ENCODE measurements at regions not wholly inside any gene's neighbourhood (a gene's known extent, or its start where the extent isn't known, plus 50 kb on each side); places are given as distances from the start of the nearest gene placed in this dataset.

DNA sequence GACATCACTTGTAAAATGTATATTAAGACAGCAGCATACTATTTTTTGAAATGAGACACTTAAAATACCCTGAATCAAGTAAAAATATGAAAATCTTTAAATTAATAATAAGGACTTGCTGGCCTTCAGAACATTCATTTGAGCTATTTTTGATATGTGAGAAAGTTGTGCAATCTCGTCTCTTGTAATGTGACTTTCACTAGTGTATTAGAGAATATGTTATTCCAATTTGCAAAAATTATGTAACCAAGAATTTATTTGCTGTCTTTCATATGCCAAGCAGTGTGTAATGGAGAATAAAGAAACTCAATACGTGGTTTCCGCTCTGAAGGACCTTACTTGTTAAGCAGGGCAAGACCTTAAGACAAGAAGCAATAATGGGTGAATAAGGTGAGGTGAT lies 375.0 kb upstream of the RUNX1 start:
- DNase-seq (ENCODE audit: low spot score in 2 of 2) (no peak), FAIRE-seq (no peak)

GRCh38 chr21:35423709-35424108 lies 374.6 kb upstream of the RUNX1 start:
- DNase-seq (ENCODE audit: low spot score in 2 of 2) (no peak), FAIRE-seq (no peak)

DNA sequence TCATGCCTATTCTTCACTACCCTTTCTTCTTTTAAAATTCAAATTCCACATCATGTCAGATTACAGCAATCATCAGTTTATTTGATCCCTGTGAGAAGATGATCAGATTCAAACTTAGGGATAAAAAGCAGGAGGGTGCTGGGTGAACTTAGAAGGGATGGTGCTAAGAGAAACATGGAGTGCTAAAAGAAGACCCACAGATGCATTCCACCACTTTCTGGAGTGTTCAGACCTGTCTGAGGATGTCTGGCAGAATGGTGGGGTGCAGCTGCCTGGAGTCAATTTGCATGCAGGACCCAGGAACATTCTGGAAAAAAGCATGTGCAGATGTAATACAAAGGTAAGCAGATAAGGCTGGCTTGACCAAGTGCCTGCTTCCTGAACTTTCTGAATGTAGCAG lies 372.9 kb upstream of the RUNX1 start:
- no peak for FAIRE-seq
- DNase-seq (ENCODE audit: low spot score in 2 of 2): no peak

DNA sequence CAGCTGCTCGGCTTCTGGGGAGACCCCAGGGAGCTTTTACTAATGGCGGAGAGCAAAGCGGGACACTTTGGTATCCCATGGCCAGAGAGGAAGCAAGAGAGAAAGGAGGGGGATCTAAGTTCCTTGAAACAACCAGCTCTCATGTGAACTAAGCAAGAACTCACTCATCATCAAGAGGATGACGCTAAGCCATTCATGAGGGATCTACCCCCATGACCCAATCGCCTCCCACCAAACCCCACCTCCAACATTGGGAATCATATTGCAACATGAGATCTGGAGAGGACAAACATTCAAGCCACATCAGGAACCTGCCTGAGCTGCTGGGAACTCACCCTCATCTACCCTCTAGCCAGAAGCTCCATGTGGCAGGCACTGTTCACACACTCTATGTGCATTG lies 372.1 kb upstream of the RUNX1 start:
- FAIRE-seq: no peak

DNA sequence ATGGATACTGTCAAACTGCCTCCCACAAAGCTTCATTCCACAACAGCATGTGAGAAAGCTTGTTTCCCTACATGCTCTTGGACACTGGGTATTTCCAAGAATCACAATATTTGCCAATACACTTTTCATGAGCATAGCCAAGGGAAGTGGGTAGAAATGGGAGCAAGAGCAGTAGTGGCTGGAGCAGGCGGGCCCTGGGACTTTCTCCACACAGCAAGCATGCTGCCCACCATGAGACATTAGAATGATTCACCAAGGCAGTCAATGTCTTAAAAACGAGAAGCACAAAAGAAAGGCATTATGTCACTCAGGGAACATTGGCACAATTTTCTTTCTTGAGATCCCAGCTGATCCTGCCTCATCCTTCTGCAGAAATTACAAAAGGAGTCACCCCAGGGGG lies 371.6 kb upstream of the RUNX1 start:
- FAIRE-seq (no peak), DNase-seq (ENCODE audit: low spot score in 2 of 2) (no peak)

More for the DNA sequence above, 372.1 kb upstream of the RUNX1 start:
- no peak for DNase-seq (ENCODE audit: low spot score in 2 of 2)

DNA sequence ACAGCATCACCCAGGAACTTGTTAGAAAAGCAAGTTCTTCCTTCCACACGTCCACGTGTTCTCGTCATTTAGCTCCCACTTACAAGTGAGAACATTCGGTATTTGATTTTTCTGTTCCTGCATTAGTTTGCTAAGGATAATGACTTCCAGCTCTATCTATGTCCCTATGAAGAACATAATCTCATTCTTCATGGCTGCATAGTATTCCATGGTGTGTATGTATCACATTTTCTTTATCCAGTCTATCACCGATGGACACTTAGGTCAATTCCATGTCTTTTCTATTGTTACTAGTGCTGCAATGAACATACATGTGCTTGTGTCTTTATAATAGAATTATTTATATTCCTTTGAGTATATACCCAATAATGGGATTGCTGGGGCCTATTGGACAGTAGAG lies 368.7 kb upstream of the RUNX1 start:
- FAIRE-seq: no peak
- no peak for DNase-seq (ENCODE audit: low spot score in 2 of 2)

- no peak for FAIRE-seq
- no peak for DNase-seq (ENCODE audit: low spot score in 2 of 2)
These were observed 367.9 kb upstream of the RUNX1 start for GRCh38 chr21:35416866-35417489.

GRCh38 chr21:35414507-35415139 lies 365.5 kb upstream of the RUNX1 start:
- DNase-seq (ENCODE audit: low spot score in 2 of 2) (no peak), FAIRE-seq (no peak)

DNA sequence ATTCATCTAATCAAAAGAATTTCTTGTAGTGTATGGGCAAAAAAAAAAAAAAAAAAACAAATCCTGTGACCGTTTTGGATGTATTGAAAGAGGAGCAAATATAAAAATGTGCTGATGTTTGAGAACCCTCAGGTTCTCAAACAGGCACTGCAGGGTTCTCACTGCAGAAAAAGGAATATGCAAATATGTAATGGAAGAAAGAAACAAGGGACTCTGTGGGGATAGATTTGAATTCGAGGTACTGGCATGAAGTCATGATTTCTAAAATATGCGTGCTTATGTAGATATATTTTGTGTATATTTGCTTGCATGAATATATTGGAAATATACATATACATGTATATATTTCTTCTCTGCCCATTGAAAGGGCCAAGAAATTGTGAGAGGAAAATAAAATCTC lies 365.0 kb upstream of the RUNX1 start:
- DNase-seq (ENCODE audit: low spot score in 2 of 2): no peak
- FAIRE-seq: no peak

DNA sequence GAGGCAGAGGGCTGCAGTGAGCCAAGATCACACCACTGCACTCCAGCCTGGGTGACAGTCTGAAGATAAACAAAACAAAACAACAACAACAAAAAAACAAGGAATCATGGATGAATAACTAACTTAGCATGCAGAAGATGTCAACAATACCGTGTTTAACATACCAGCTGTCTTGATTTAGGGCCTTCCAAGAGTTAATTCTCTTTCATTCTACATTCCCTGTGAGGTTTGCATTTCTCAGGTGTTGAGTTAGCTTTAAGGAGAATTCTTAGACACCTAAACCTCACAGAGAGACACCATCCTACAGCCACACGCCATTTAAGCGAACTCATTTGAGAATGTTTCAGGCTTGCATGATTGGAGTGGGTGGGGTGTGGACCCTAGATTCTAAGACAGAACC lies 363.1 kb upstream of the RUNX1 start:
- FAIRE-seq (no peak), DNase-seq (ENCODE audit: low spot score in 2 of 2) (no peak)

DNA sequence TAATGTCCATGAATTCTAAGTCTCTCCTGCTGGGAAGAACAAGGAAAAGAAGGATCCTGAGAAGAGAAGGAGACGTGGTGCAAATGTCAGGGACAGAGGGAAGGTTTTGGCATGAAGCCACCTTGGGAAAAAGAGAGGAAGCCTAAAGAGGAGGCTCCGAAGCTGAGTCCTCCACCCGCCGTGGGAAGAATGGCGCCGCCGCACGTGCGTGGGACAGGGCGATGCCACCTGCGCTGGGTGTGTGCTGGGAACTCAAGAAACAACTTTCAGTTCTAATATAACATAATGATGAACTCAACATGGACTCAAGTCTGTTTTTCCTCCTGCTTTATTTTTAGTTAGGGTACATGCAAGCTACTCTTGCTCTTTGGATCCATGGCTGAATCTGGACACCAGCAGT lies 362.3 kb upstream of the RUNX1 start:
- no peak for DNase-seq (ENCODE audit: low spot score in 2 of 2)
- FAIRE-seq: no peak

GRCh38 chr21:35410656-35411055 lies 361.6 kb upstream of the RUNX1 start:
- FAIRE-seq (peak; percentile 90), DNase-seq (ENCODE audit: low spot score in 2 of 2) (no peak)

DNA sequence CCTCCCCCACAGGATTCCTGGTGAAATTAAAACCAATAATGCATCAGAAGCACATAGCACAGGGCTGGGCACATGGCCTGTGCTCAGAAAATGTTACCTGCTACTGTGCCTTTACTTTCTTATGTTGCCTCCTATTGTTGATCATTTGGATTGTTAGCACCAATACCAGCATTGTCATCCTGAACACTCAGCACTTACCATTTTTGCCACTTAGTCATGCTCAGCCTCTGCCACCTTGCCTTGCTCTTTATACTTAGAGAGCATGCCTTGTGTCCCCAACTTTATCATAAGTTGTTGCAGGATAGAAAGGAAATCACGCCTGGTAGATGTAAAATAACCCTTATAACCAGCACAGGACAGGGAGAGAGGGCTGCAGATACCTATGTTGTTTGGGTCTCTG lies 361.0 kb upstream of the RUNX1 start:
- no peak for DNase-seq (ENCODE audit: low spot score in 2 of 2)
- no peak for FAIRE-seq

GRCh38 chr21:35408401-35408800 lies 359.3 kb upstream of the RUNX1 start:
- DNase-seq (ENCODE audit: low spot score in 2 of 2): no peak
- FAIRE-seq: no peak

DNA sequence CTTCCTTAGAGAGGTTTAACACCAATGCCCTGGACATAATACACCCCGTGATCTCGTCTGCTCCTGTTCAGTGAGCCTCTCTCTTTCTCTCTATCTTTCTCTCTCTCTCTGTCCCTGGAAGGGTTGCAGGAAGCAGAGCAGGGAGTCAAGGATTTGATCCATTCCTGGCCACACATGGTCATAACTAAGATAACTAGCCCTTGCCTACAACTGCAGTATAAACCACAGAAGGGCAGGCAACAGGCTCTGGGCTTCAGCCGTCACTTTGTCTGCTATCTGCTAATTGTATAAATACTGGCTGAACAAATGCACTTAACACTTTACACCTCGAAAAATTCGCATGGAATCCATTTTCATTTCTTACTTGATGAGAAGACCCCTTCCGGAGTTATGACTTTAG lies 357.5 kb upstream of the RUNX1 start:
- DNase-seq (ENCODE audit: low spot score in 2 of 2) (no peak), FAIRE-seq (no peak)

DNA sequence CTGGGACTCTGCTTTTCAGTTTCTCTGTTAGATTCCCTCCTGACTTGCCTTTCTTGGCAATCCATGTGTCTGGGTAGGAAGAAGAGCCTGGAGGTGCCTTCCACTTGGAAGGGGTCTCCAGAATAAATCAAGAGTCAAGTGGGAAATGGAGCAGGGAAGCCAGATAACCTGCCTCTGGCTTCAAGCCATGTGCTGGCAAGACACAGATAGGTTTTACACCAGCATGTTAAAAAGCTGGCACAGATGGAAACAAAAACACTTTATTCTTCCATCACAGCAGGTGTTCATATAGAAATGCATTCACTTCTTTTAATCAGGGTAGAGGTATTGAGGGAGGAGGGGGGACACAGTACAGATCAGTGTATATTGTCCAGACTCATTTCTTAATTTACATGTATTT lies 356.9 kb upstream of the RUNX1 start:
- no peak for DNase-seq (ENCODE audit: low spot score in 2 of 2)
- no peak for FAIRE-seq

- DNase-seq (ENCODE audit: low spot score in 2 of 2) (no peak), FAIRE-seq (no peak)
These were observed 355.1 kb upstream of the RUNX1 start for GRCh38 chr21:35404247-35404646.

DNA sequence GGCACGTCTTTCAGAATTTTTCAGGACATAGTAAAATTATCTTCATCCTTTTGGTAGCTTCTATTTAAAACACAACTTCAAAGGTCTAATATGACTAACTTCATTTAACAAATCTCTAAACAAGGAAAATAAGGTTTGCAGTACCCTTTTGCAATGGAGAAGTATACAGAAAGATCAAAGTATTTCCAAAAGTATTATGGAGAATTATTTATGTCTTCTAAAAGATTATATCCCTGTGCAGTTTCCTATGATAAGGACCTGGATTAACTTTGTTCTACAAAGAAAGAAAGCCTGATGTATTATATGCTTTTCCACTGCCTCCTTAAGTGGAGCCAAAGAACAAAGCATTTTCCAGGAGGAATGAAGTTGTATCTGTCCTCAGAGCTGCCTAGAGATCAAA lies 353.0 kb upstream of the RUNX1 start:
- FAIRE-seq (no peak), DNase-seq (ENCODE audit: low spot score in 2 of 2) (no peak)

- FAIRE-seq (no peak), DNase-seq (ENCODE audit: low spot score in 2 of 2) (no peak)
These were observed 352.4 kb upstream of the RUNX1 start for GRCh38 chr21:35401476-35401875.

DNA sequence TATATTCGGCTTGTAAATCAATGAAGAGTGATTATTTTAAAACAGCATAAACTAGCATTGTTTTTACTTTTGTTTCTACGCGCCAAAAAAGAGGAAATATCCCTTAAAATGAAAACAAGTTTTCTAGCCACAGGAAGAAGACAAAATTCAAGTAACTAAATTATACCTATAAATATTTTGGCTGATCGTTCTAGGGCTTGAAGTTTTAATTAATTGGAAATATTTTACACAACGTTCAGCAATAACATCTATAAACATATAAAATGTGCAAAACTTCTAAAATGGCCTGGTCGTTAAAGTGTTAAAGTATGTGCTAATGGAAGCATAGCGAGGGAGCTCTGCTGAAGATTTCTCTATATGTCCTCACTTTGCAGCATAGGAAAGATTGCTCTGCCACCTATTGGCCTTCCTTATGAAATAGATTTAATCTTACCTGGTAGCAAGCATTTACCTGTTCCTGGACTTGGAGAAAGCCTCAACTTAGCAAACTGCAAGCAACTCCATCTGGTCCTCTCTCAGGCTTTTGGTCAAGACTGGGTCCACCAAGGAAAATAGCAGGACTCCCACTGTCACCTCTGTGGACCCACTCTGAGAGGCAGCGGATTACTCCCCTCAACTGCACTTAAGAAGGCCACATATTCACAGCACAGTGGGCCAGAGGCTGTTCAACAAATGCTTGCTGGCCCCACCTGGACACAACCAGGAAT lies 351.3 kb upstream of the RUNX1 start:
- FAIRE-seq (no peak), DNase-seq (ENCODE audit: low spot score in 2 of 2) (peak in 1 of 2 donors; percentile 16)

GRCh38 chr21:35399706-35400105 lies 350.6 kb upstream of the RUNX1 start:
- no peak for FAIRE-seq
- no peak for DNase-seq (ENCODE audit: low spot score in 2 of 2)

DNA sequence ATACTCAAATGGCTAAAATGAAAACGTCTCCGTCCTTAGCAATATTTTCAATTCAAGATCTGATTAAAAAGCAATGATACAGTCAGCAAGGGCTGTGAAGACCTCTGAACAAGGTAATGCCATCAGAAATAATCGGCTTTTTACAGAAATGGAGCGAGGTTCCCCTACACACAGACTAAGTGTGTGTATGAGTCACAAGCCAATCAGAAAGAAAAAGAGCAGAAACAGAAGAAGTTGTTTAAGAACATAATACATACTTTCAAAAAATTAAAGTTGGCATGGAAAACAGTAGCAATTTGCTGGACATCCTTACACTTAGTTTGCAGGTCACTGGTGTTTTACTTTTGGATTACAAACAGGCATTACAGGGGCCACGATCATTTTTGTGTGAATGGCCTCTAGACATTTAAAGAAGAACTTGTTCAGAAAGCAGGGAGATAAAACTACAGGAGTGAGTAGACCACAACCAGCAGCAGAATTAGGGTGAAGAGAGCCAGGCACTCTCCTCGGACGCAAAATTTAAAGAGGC lies 350.0 kb upstream of the RUNX1 start:
- FAIRE-seq (no peak), DNase-seq (ENCODE audit: low spot score in 2 of 2) (no peak)
